ENCODE measurements at regions not wholly inside any gene's neighbourhood (a gene's known extent, or its start where the extent isn't known, plus 50 kb on each side); places are given as distances from the start of the nearest gene placed in this dataset.
"Not testable (repeated sequence)": the region's sequence is repeated elsewhere in the genome, so short reads cannot be mapped to it uniquely, and the experiment has no call there.

DNA sequence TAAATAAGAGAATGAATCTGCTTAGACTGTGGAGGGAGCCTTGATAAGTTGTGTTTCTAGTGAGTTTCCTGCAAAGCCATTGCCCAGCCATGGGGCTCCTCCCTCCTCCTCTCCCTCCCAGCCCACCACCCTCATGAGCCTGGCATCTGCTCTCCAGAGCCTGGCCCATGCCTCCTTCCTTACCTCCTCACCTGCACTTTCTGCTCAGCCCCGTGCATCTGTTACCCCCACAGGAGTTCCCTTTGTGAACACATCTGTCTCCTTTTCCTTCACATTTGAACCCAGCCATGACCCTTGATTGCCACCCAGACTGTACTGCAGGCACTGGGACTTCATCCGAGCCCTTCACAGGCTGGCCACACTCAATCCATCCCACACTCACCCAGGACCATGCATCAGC lies 395.6 kb downstream of the IRX2 start:
- TF ChIP-seq CTCF (IDR thresholded peaks at IDR 0.05; ENCODE audit: unreplicated experiment) = no peak
- no peak for DNase-seq (ENCODE audit: unreplicated experiment)
- BruUV-seq (replicated peaks) = no TSS peak
- no peak overlapping the region for H3K27ac Mint-ChIP-seq (ENCODE audit: low read depth, unreplicated experiment)
- ChIA-PET CTCF (interaction anchor here (0.6 kb wide), 1 partner anchor 115 kb away, joined by 3 read pairs; no protein-coding TSS in a partner anchor), POLR2A (interaction anchor here (0.7 kb wide), 1 partner anchor 50 kb away, joined by 3 read pairs; no protein-coding TSS in a partner anchor)
- H3K36me3 Mint-ChIP-seq (ENCODE audit: insufficient read depth, unreplicated experiment) = peaks cover 5% of the 10 kb centered on the region
- H3K27me3 Mint-ChIP-seq (ENCODE audit: insufficient read depth, unreplicated experiment) = no peaks in the 10 kb centered on the region
- no peaks in the 10 kb centered on the region for H3K4me1 Mint-ChIP-seq (ENCODE audit: insufficient read depth, unreplicated experiment)
- H3K9me3 Mint-ChIP-seq (ENCODE audit: unreplicated experiment) = no peaks in the 10 kb centered on the region
- H3K4me3 Mint-ChIP-seq (ENCODE audit: unreplicated experiment) = no peak overlapping the region
- intact Hi-C loops (cut with micrococcal nuclease) = no loop called here

GRCh38 chr5:2353871-2354440 lies 397.5 kb downstream of the IRX2 start:
- intact Hi-C loops (cut with micrococcal nuclease) = no loop called here
- H3K9me3 Mint-ChIP-seq (ENCODE audit: unreplicated experiment) = no peaks in the 10 kb centered on the region
- no peak for TF ChIP-seq CTCF (IDR thresholded peaks at IDR 0.05; ENCODE audit: unreplicated experiment)
- no peak overlapping the region for H3K4me3 Mint-ChIP-seq (ENCODE audit: unreplicated experiment)
- DNase-seq (ENCODE audit: unreplicated experiment) = no peak
- ChIA-PET POLR2A (no interaction called here), CTCF (no interaction called here)
- no peak overlapping the region for H3K27ac Mint-ChIP-seq (ENCODE audit: low read depth, unreplicated experiment)
- peaks cover 5% of the 10 kb centered on the region for H3K36me3 Mint-ChIP-seq (ENCODE audit: insufficient read depth, unreplicated experiment)
- no peaks in the 10 kb centered on the region for H3K4me1 Mint-ChIP-seq (ENCODE audit: insufficient read depth, unreplicated experiment)
- no peaks in the 10 kb centered on the region for H3K27me3 Mint-ChIP-seq (ENCODE audit: insufficient read depth, unreplicated experiment)
- BruUV-seq (replicated peaks) = no TSS peak

- H3K9me3 Mint-ChIP-seq (ENCODE audit: unreplicated experiment) = peaks cover 6% of the 10 kb centered on the region
- no peak overlapping the region for H3K27ac Mint-ChIP-seq (ENCODE audit: low read depth, unreplicated experiment)
- ChIA-PET CTCF (no interaction called here), POLR2A (no interaction called here)
- intact Hi-C loops (cut with micrococcal nuclease) = no loop called here
- H3K36me3 Mint-ChIP-seq (ENCODE audit: insufficient read depth, unreplicated experiment) = peaks cover 5% of the 10 kb centered on the region
- no peak overlapping the region for H3K4me3 Mint-ChIP-seq (ENCODE audit: unreplicated experiment)
- no peaks in the 10 kb centered on the region for H3K4me1 Mint-ChIP-seq (ENCODE audit: insufficient read depth, unreplicated experiment)
- DNase-seq (ENCODE audit: unreplicated experiment) = no peak
- H3K27me3 Mint-ChIP-seq (ENCODE audit: insufficient read depth, unreplicated experiment) = no peaks in the 10 kb centered on the region
- no peak for TF ChIP-seq CTCF (IDR thresholded peaks at IDR 0.05; ENCODE audit: unreplicated experiment)
- BruUV-seq (replicated peaks) = no TSS peak
These were observed 398.3 kb downstream of the IRX2 start for GRCh38 chr5:2353211-2353610.

DNA sequence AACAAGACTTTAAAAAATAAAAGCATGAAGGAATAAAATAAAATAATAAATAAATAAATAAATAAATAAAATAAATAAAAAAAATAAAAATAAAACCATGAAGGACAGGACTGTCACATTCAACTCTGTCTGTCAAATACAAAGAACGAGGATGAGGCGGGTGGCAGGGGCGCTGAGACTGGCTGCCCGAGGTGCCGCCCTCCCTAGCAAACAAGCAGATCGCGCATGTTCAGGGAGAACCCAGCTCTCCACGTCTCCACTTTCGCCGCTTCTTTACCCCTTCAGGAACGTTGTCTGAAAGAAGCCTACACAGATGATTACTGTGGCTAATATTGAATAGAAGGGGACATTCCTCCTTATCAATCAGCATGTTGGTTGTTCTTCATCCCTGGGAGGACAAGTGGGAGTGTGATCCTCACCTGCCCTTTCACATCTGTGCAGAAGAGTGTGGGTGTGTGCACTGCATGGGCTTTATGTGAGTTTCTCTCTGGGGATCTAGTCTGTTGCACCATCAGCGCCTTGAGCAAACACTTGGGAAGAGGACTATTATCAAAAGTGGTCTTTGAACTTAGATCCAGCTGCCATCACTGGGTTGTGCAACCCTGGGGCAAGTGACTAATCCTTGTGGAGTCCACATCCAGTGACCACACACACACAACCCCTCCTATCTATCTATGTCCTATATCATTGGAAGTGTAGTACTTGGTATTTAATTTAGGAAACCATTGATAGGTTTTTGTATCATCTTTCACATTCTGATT lies 399.2 kb downstream of the IRX2 start:
- peaks cover 5% of the 10 kb centered on the region for H3K36me3 Mint-ChIP-seq (ENCODE audit: insufficient read depth, unreplicated experiment)
- H3K4me3 Mint-ChIP-seq (ENCODE audit: unreplicated experiment) = no peak overlapping the region
- CTCF ChIA-PET = interaction anchor here (0.6 kb wide), 1 partner anchor 61 kb away, joined by 3 read pairs; no protein-coding TSS in a partner anchor
- peak; percentile 6 for DNase-seq (ENCODE audit: unreplicated experiment)
- no peak overlapping the region for H3K27ac Mint-ChIP-seq (ENCODE audit: low read depth, unreplicated experiment)
- BruUV-seq (replicated peaks) = no TSS peak
- POLR2A ChIA-PET = no interaction called here
- H3K4me1 Mint-ChIP-seq (ENCODE audit: insufficient read depth, unreplicated experiment) = no peaks in the 10 kb centered on the region
- no peak for TF ChIP-seq CTCF (IDR thresholded peaks at IDR 0.05; ENCODE audit: unreplicated experiment)
- H3K9me3 Mint-ChIP-seq (ENCODE audit: unreplicated experiment) = peaks cover 14% of the 10 kb centered on the region
- H3K27me3 Mint-ChIP-seq (ENCODE audit: insufficient read depth, unreplicated experiment) = no peaks in the 10 kb centered on the region
- intact Hi-C loops (cut with micrococcal nuclease) = no loop called here

DNA sequence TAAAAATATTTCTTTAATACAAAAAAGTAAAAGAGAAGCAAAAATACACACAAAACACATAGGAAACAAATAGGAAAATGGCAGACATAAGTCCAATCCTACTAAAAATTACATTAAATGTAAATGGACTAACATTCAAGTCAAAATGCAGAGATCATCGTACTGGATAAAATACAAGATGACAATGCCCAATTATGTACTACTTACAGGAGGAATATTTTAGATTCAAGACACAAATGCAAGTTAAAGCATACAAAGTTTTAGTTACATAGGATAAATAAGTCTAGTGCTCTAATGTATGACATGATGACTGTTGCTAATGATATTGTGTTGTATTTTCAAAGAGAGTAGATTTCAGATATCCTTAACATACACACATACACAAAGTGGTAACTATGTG lies 401.7 kb downstream of the IRX2 start:
- CTCF ChIA-PET; BruUV-seq (replicated peaks); DNase-seq (ENCODE audit: unreplicated experiment); H3K4me1 Mint-ChIP-seq (ENCODE audit: insufficient read depth, unreplicated experiment); intact Hi-C loops (cut with micrococcal nuclease); H3K36me3 Mint-ChIP-seq (ENCODE audit: insufficient read depth, unreplicated experiment); H3K4me3 Mint-ChIP-seq (ENCODE audit: unreplicated experiment); POLR2A ChIA-PET; H3K27ac Mint-ChIP-seq (ENCODE audit: low read depth, unreplicated experiment): not testable (repeated sequence)
- Mint-ChIP-seq H3K27me3 (ENCODE audit: insufficient read depth, unreplicated experiment) (peaks cover 12% of the 10 kb centered on the region), H3K9me3 (ENCODE audit: unreplicated experiment) (peaks cover 20% of the 10 kb centered on the region)

All from MCF 10A (cell line).